HCT116 (cell line): ENCODE measurements at regions not wholly inside any gene's neighbourhood (a gene's known extent, or its start where the extent isn't known, plus 50 kb on each side); places are given as distances from the start of the nearest gene placed in this dataset.
A peak's percentile ranks its signal among the peaks of the same experiment; 100 is the strongest.

ENCODE experiments used
- ATAC-seq: fragments of 200-7000 bp; cut with Tn5 transposase; 2 replicates; pipeline ENCODE4 v1.9.1; 2020; ENCODE audit warnings: mild to moderate bottlenecking, moderate library complexity
- BruUV-seq: library from RNA; stranded (reverse); fragments of 400-500 nt; replicated peaks from 2 replicates; lab custom pipeline; 2021; lab: Mats Ljungman, UMichigan
- CTCF ChIA-PET: fragments of 300-600 bp; sonication (Branson Sonifier 250); formaldehyde crosslinking; loops from one replicate; lab custom pipeline; 2021; ENCODE audit warnings: antibody characterized with exemption; lab: Charles Lee
- POLR2A ChIA-PET: fragments of 300-600, 350-600 bp; sonication (Branson Sonifier 250); formaldehyde crosslinking; loops from one replicate; lab custom pipeline; 2021; ENCODE audit warnings: antibody characterized with exemption; lab: Charles Lee
- RAD21 ChIA-PET, 2 experiments: fragments of 300-600 bp; sonication (Branson Sonifier 250); formaldehyde crosslinking; loops; one replicate each; lab custom pipeline; 2023; ENCODE audit warnings: low total read pairs in 2 of 2; ENCODE audit not compliant: uncharacterized antibody in 2 of 2, unreplicated experiment in 2 of 2, low non-redundant PET in 1 of 2; lab: Charles Lee
- DNase-seq: peaks from one replicate; pipeline ENCODE4 v3.0.0-alpha.2; 2010; ENCODE audit warnings: low read depth, low spot score
- H2AFZ ChIP-seq: fragments of 200-600 bp; shearing (Covaris generic), sonication (generic); 2 replicates; pipeline ENCODE4 v1.6.1; 2017; ENCODE audit warnings: low read depth, mixed run types, mixed read lengths, antibody characterized with exemption, low read length; ENCODE audit not compliant: poor library complexity, severe bottlenecking
- H3K27ac ChIP-seq: 2 replicates; pipeline ENCODE4 v1.5.1; 2012; ENCODE audit warnings: low read depth, low read length
- H3K27me3 ChIP-seq: fragments of 200-600 bp; sonication (generic); 2 replicates; pipeline ENCODE4 v1.6.1; 2016; ENCODE audit warnings: mixed run types, low read length, mixed read lengths; ENCODE audit not compliant: insufficient read depth
- H3K36me3 ChIP-seq, 2 experiments: fragments of 200-500 bp in 1 of 2; fragments of 200-600 bp in 1 of 2; sonication (Bioruptor generic) in 1 of 2; sonication (generic) in 1 of 2; 2 replicates each; pipeline versions ENCODE4 v1.5.1 to v1.6.1; 2014 to 2016; ENCODE audit warnings: low read length in 2 of 2, inconsistent platforms in 1 of 2, mixed read lengths in 1 of 2, mixed run types in 1 of 2; ENCODE audit not compliant: insufficient read depth in 2 of 2, control insufficient read depth in 1 of 2
- H3K4me1 ChIP-seq, 2 experiments: fragments of 200-600 bp in 1 of 2; sonication (generic) in 1 of 2; 2 replicates each; pipeline versions ENCODE4 v1.5.1 to v1.6.1; 2012 to 2017; ENCODE audit warnings: low read length in 2 of 2, inconsistent platforms in 1 of 2, mild to moderate bottlenecking in 1 of 2, mixed read lengths in 1 of 2, mixed run types in 1 of 2, moderate library complexity in 1 of 2; ENCODE audit not compliant: insufficient read depth in 2 of 2, control insufficient read depth in 1 of 2
- H3K4me2 ChIP-seq: fragments of 200-600 bp; sonication (generic); 2 replicates; pipeline ENCODE4 v1.6.1; 2017; ENCODE audit warnings: mixed run types, low read length, mixed read lengths
- H3K4me3 ChIP-seq, 2 experiments: fragments of 200-600 bp in 1 of 2; sonication (generic) in 1 of 2; replicated peaks in 1 of 2; 2 replicates each; pipeline ENCODE4 v1.5.1; 2011 to 2016; ENCODE audit warnings: low read length in 2 of 2, control low read depth in 1 of 2, low read depth in 1 of 2, mild to moderate bottlenecking in 1 of 2, mixed read lengths in 1 of 2, mixed run types in 1 of 2
- H3K79me2 ChIP-seq: fragments of 200-600 bp; sonication (generic); 2 replicates; pipeline ENCODE4 v1.6.1; 2017; ENCODE audit warnings: mild to moderate bottlenecking, mixed run types, low read length, moderate library complexity, mixed read lengths; ENCODE audit not compliant: insufficient read depth
- H3K9ac ChIP-seq: fragments of 200-600 bp; sonication (generic); 2 replicates; pipeline ENCODE4 v1.6.1; 2016; ENCODE audit warnings: low read length, mixed read lengths
- H3K9me2 ChIP-seq: fragments of 200-600 bp; sonication (generic), shearing (Covaris generic); 2 replicates; pipeline ENCODE4 v1.6.1; 2017; ENCODE audit warnings: mixed run types, mild to moderate bottlenecking, moderate library complexity; ENCODE audit not compliant: insufficient read depth
- H3K9me3 ChIP-seq, 2 experiments: fragments of 200-500 bp in 1 of 2; fragments of 200-600 bp in 1 of 2; sonication (Bioruptor generic) in 1 of 2; sonication (generic) in 1 of 2; 2 replicates each; pipeline ENCODE4 v1.6.1; 2014 to 2017; ENCODE audit warnings: low read length in 2 of 2, mixed read lengths in 2 of 2, inconsistent platforms in 1 of 2, low read depth in 1 of 2, mild to moderate bottlenecking in 1 of 2, mixed run types in 1 of 2, moderate library complexity in 1 of 2; ENCODE audit not compliant: control insufficient read depth in 1 of 2, insufficient read depth in 1 of 2
- H4K20me1 ChIP-seq: fragments of 200-600 bp; sonication (generic), shearing (Covaris generic); 2 replicates; pipeline ENCODE4 v1.6.1; 2017; ENCODE audit warnings: mixed run types, mild to moderate bottlenecking, moderate library complexity; ENCODE audit not compliant: insufficient read depth
- CBX3 ChIP-seq: IDR thresholded peaks from 2 replicates; pipeline ENCODE4 v1.6.1; 2012; ENCODE audit warnings: low read depth
- EGR1 ChIP-seq: IDR thresholded peaks from 2 replicates; pipeline ENCODE4 v1.6.1; 2012; ENCODE audit warnings: low read depth
- ELF1 ChIP-seq: IDR thresholded peaks from 2 replicates; pipeline ENCODE4 v1.6.1; 2012; ENCODE audit warnings: low read depth, borderline replicate concordance
- EZH2 ChIP-seq: fragments of 200-600 bp; sonication (generic); IDR thresholded peaks from 2 replicates; pipeline ENCODE4 v1.6.1; 2017; ENCODE audit warnings: antibody characterized with exemption, mixed run types
- EZH2phosphoT487 ChIP-seq: fragments of 200-600 bp; IDR thresholded peaks from 2 replicates; pipeline ENCODE4 v1.6.1; 2018; ENCODE audit warnings: antibody characterized with exemption, borderline replicate concordance
- JUND ChIP-seq: IDR thresholded peaks from 2 replicates; pipeline ENCODE4 v1.6.1; 2012
- RAD21 ChIP-seq: IDR thresholded peaks from 2 replicates; pipeline ENCODE4 v1.6.1; 2012; ENCODE audit warnings: low read depth, mild to moderate bottlenecking
- SIN3A ChIP-seq: IDR thresholded peaks from 2 replicates; pipeline ENCODE4 v1.6.1; 2012; ENCODE audit warnings: low read depth
- SP1 ChIP-seq: IDR thresholded peaks from 2 replicates; pipeline ENCODE4 v1.6.1; 2012; ENCODE audit warnings: low read depth
- SRF ChIP-seq: IDR thresholded peaks from 2 replicates; pipeline ENCODE4 v1.6.1; 2012; ENCODE audit warnings: low read depth
- TCF7L2 ChIP-seq: IDR thresholded peaks from 2 replicates; pipeline ENCODE4 v1.7.0; 2011; ENCODE audit warnings: borderline replicate concordance, inconsistent platforms; ENCODE audit not compliant: insufficient read depth, insufficient read length; ENCODE audit errors: extremely low read depth
- YY1 ChIP-seq: IDR thresholded peaks from 2 replicates; pipeline ENCODE4 v1.6.1; 2011; ENCODE audit warnings: low read length, low read depth, moderate library complexity, mild to moderate bottlenecking; ENCODE audit not compliant: insufficient replicate concordance; ENCODE audit errors: extremely low read depth
- ZFX ChIP-seq: fragments of 450-650 bp; IDR thresholded peaks from 2 replicates; pipeline ENCODE4 v1.6.1; 2017
- ZNF274 ChIP-seq: fragments of 200-500 bp; sonication (Bioruptor generic); IDR thresholded peaks from 2 replicates; pipeline ENCODE4 v1.6.1; 2014; ENCODE audit warnings: mild to moderate bottlenecking, low read depth, low read length, inconsistent platforms
- intact Hi-C: fragments of 100-400 bp; cut with micrococcal nuclease; formaldehyde crosslinking; loops from 2 replicates; pipeline ENCODE4 v1.10.0; 2022
- TF ChIP-seq, protein P1 (sequence below): IDR thresholded peaks from 2 replicates; pipeline ENCODE4 v1.6.1; 2012
- TF ChIP-seq, protein P2 (sequence below): IDR thresholded peaks from 2 replicates; pipeline ENCODE4 v1.6.1; 2012
- TF ChIP-seq, protein P3 (sequence below): IDR thresholded peaks from 2 replicates; pipeline ENCODE4 v1.6.1; 2011; ENCODE audit warnings: mild to moderate bottlenecking, low read length, moderate library complexity; ENCODE audit not compliant: insufficient replicate concordance; ENCODE audit errors: extremely low read depth

DNA sequence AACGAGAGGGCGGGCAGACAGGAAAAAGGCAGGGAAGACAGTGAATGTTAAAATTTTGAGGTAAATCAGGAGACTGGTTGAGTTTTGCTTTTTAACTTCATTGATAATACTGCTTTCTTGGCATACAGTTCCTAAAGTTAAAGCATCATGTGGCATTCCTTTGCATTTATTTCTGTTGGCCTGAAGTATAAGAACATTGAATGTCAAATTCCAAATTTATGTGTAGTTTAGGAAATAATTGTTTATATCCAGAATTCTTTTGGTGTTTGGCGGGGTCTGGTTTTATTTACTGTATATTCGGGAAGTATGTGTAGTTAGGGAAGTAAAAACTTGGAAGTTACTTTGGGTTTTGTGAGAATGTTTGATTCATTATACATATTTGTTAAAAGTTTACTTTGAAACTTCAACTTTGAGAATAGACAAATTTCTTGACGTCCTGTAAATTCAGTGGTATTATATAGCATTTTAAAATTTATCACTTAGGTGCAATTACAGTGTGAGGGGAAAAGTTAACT, 83.2 kb downstream of the PTPDC1 start:
- peaks cover 43% of the 10 kb centered on the region for H4K20me1 ChIP-seq
- POLR2A ChIA-PET, result interaction anchor here (1.0 kb wide), 1 partner anchor 82 kb away, joined by 3 read pairs; no protein-coding TSS in a partner anchor
- peak overlapping the region; percentile 78 for H3K27ac ChIP-seq
- no peak overlapping the region for H2AFZ ChIP-seq
- H3K4me3 ChIP-seq, result peak overlapping the region; percentile 74 to 79
- RAD21 ChIA-PET, result no interaction called here
- H3K79me2 ChIP-seq, result peaks cover 56% of the 10 kb centered on the region
- H3K9me3 ChIP-seq, result no peaks in the 10 kb centered on the region
- BruUV-seq, result TSS peak; percentile 55
- TF ChIP-seq ELF1, result no peak
- no peak for TF ChIP-seq EGR1
- no peak for TF ChIP-seq EZH2phosphoT487
- TF ChIP-seq EZH2, result no peak
- TF ChIP-seq SIN3A, result no peak
- TF ChIP-seq, protein P1, sequence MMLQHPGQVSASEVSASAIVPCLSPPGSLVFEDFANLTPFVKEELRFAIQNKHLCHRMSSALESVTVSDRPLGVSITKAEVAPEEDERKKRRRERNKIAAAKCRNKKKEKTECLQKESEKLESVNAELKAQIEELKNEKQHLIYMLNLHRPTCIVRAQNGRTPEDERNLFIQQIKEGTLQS, result no peak
- TF ChIP-seq, protein P2, sequence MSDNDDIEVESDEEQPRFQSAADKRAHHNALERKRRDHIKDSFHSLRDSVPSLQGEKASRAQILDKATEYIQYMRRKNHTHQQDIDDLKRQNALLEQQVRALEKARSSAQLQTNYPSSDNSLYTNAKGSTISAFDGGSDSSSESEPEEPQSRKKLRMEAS, result no peak
- TF ChIP-seq, protein P3, sequence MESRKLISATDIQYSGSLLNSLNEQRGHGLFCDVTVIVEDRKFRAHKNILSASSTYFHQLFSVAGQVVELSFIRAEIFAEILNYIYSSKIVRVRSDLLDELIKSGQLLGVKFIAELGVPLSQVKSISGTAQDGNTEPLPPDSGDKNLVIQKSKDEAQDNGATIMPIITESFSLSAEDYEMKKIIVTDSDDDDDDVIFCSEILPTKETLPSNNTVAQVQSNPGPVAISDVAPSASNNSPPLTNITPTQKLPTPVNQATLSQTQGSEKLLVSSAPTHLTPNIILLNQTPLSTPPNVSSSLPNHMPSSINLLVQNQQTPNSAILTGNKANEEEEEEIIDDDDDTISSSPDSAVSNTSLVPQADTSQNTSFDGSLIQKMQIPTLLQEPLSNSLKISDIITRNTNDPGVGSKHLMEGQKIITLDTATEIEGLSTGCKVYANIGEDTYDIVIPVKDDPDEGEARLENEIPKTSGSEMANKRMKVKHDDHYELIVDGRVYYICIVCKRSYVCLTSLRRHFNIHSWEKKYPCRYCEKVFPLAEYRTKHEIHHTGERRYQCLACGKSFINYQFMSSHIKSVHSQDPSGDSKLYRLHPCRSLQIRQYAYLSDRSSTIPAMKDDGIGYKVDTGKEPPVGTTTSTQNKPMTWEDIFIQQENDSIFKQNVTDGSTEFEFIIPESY, result no peak
- TF ChIP-seq JUND, result no peak
- TF ChIP-seq CBX3, result no peak
- TF ChIP-seq SRF, result no peak
- no peak for TF ChIP-seq ZFX
- TF ChIP-seq SP1, result no peak
- no peak for TF ChIP-seq YY1
- TF ChIP-seq ZNF274, result no peak
- no peak; the same call in 1 of the 2 replicates for TF ChIP-seq RAD21
- TF ChIP-seq TCF7L2, result no peak
- TF ChIP-seq, all 23 proteins: peak for 0
- CTCF ChIA-PET, result interaction anchor here (1.3 kb wide), 1 partner anchor 154 kb away, joined by 5 read pairs; no protein-coding TSS in a partner anchor
- H3K36me3 ChIP-seq, result peaks cover 2 to 10% of the 10 kb centered on the region in 2 experiments; a peak in 2 of 4 replicates
- H3K4me2 ChIP-seq, result peak overlapping the region; percentile 80
- H3K27me3 ChIP-seq, result no peaks in the 10 kb centered on the region
- peaks cover 8 to 24% of the 10 kb centered on the region in 2 experiments for H3K4me1 ChIP-seq
- ATAC-seq, result no peak
- intact Hi-C loops, result loop anchor here (2.0 to 5.0 kb wide), 2 partner anchors 70 to 103 kb away; no protein-coding TSS in a partner anchor
- no peak for DNase-seq
- H3K9me2 ChIP-seq, result no peaks in the 10 kb centered on the region
- peak overlapping the region; percentile 87 for H3K9ac ChIP-seq
